ENCODE measurements at regions not wholly inside any gene's neighbourhood (a gene's known extent, or its start where the extent isn't known, plus 50 kb on each side); places are given as distances from the start of the nearest gene placed in this dataset.

GRCh38 chr5:167577616-167578015 lies 713.8 kb upstream of the WWC1 start:
- TF ChIP-seq POLR2A (IDR thresholded peaks at IDR 0.05; ENCODE audit: low read length) (no peak), GATA1 (IDR thresholded peaks at IDR 0.05; ENCODE audit: low read depth, low read length) (no peak)
